ENCODE measurements at regions not wholly inside any gene's neighbourhood (a gene's known extent, or its start where the extent isn't known, plus 50 kb on each side); places are given as distances from the start of the nearest gene placed in this dataset.

DNA sequence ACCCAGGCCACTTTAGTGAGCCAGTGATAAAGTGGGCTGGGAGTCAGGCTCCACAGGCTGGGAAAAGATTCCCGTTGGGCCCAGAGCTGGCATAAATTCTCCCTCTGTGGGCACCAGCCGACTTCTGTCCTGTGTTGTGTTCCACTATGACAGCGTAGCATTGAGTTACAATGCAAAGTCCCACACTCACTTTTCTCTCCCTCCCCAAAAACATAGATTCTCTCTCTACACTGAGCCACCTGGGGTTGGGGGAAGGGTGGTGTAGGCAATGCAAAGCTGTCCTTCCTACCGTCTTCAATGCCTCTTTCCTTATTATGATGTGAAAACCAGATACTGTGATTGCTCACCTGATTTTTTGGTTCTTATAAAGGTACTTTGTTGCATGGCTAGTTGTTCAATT lies 566.2 kb downstream of the RAPGEF2 start:
- TF ChIP-seq POLR2AphosphoS5 (IDR thresholded peaks at IDR 0.05): no peak
- TF ChIP-seq, protein P1, sequence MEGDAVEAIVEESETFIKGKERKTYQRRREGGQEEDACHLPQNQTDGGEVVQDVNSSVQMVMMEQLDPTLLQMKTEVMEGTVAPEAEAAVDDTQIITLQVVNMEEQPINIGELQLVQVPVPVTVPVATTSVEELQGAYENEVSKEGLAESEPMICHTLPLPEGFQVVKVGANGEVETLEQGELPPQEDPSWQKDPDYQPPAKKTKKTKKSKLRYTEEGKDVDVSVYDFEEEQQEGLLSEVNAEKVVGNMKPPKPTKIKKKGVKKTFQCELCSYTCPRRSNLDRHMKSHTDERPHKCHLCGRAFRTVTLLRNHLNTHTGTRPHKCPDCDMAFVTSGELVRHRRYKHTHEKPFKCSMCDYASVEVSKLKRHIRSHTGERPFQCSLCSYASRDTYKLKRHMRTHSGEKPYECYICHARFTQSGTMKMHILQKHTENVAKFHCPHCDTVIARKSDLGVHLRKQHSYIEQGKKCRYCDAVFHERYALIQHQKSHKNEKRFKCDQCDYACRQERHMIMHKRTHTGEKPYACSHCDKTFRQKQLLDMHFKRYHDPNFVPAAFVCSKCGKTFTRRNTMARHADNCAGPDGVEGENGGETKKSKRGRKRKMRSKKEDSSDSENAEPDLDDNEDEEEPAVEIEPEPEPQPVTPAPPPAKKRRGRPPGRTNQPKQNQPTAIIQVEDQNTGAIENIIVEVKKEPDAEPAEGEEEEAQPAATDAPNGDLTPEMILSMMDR (IDR thresholded peaks at IDR 0.05): no peak
- no peak for TF ChIP-seq POLR2A (IDR thresholded peaks at IDR 0.05)

Measured in gastroesophageal sphincter (tissue), 3 donors.